Liver (tissue), 3 donors: ENCODE measurements at regions not wholly inside any gene's neighbourhood (a gene's known extent, or its start where the extent isn't known, plus 50 kb on each side); places are given as distances from the start of the nearest gene placed in this dataset.
"Not testable (repeated sequence)": the region's sequence is repeated elsewhere in the genome, so short reads cannot be mapped to it uniquely, and the experiment has no call there.

ENCODE experiments used
- CTCF ChIP-seq: fragments of 150-350 bp; IDR thresholded peaks from 2 replicates; pipeline ENCODE4 v1.5.1; 2017; ENCODE audit warnings: improper control_type of control experiment, low read depth, low read length; ENCODE audit not compliant: missing input control
- GABPA ChIP-seq, 2 donors: IDR thresholded peaks in 1 of 2; conservative IDR thresholded peaks in 1 of 2; 2 replicates each; pipeline ENCODE4 v1.6.1; 2016; ENCODE audit warnings: antibody characterized with exemption in 2 of 2, mild to moderate bottlenecking in 1 of 2, moderate library complexity in 1 of 2
- HNF4G ChIP-seq: IDR thresholded peaks from 2 replicates; pipeline ENCODE4 v1.6.1; 2016; ENCODE audit warnings: antibody characterized with exemption
- JUND ChIP-seq, 2 donors: IDR thresholded peaks; 2 replicates each; pipeline ENCODE4 v1.6.1; 2016; ENCODE audit warnings: antibody characterized with exemption in 2 of 2
- RAD21 ChIP-seq, 2 donors: IDR thresholded peaks; 2 replicates each; pipeline ENCODE4 v1.6.1; 2016; ENCODE audit warnings: antibody characterized with exemption in 2 of 2, mild to moderate bottlenecking in 2 of 2
- REST ChIP-seq: IDR thresholded peaks from 2 replicates; pipeline ENCODE4 v1.6.1; 2016; ENCODE audit warnings: antibody characterized with exemption, mild to moderate bottlenecking
- SP1 ChIP-seq: IDR thresholded peaks from 2 replicates; pipeline ENCODE4 v1.6.1; 2018; ENCODE audit warnings: antibody characterized with exemption, mild to moderate bottlenecking
- donor health status: healthy.
- donor health status: healthy.

GRCh38 chr11:89569387-89569786 is 78.2 kb upstream of the NOX4 start:
- not testable (repeated sequence) for TF ChIP-seq CTCF; GABPA (IDR thresholded peaks at IDR 0.05 in 1 of 2, conservative IDR thresholded peaks at IDR 0.05 in 1 of 2); REST; JUND (IDR thresholded peaks at IDR 0.05); HNF4G; SP1; RAD21 (IDR thresholded peaks at IDR 0.05)
